ENCODE measurements at regions not wholly inside any gene's neighbourhood (a gene's known extent, or its start where the extent isn't known, plus 50 kb on each side); places are given as distances from the start of the nearest gene placed in this dataset.

DNA sequence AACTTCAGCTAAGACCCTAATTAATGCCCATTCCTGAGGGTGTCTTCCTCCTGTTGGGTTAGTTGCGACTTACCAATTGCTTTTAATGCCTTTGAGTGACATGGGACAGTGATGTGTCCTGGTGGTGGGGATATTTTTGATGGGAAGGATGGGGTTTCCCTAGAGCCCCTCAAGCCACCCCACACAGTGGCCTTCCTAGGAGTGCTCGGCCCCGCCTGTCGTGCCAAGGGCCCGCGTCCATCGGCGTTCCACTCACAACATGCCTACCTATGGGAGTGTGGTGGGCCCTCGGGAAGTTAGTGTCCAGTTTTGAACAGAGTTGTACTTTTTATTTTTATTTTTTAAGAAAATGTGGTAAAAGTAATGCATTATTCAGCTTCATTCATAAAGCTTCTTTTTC lies 50.1 kb upstream of the TSPAN2 start:
- DNase-seq = no peak

Measured in fibroblast of skin of scalp (primary cell).